PC-9 (cell line): ENCODE measurements at regions not wholly inside any gene's neighbourhood (a gene's known extent, or its start where the extent isn't known, plus 50 kb on each side); places are given as distances from the start of the nearest gene placed in this dataset.
A peak's percentile ranks its signal among the peaks of the same experiment; 100 is the strongest.

Experiments used
- BruUV-seq: library from RNA; stranded (reverse); fragments of 400-500 nt; replicated peaks from 2 replicates; lab custom pipeline; 2021; lab: Mats Ljungman, UMichigan
- CTCF ChIA-PET: fragments of 300-600 bp; sonication (Branson Sonifier 250); formaldehyde crosslinking; loops from one replicate; lab custom pipeline; 2022; ENCODE audit warnings: antibody characterized with exemption; lab: Charles Lee
- POLR2A ChIA-PET: fragments of 300-600 bp; sonication (Branson Sonifier 250); formaldehyde crosslinking; loops from one replicate; lab custom pipeline; 2022; ENCODE audit warnings: antibody characterized with exemption; ENCODE audit not compliant: unreplicated experiment; lab: Charles Lee
- DNase-seq, 2 experiments: peaks; one replicate each; pipeline versions ENCODE4 v3.0.0 to v3.0.0-alpha.2; 2015 to 2022; ENCODE audit warnings: mixed read lengths in 1 of 2
- H2AFZ ChIP-seq: fragments of 200-600 bp; sonication (generic); 2 replicates; pipeline ENCODE4 v1.8.1; 2017; ENCODE audit warnings: antibody characterized with exemption
- H3F3A ChIP-seq: fragments of 200-600 bp; sonication (generic); 2 replicates; pipeline ENCODE4 v1.8.1; 2017; ENCODE audit warnings: antibody characterized with exemption, mild to moderate bottlenecking, low read depth; ENCODE audit not compliant: insufficient read depth
- H3K27ac ChIP-seq: fragments of 200-600 bp; sonication (generic); 2 replicates; pipeline ENCODE4 v1.6.1; 2016; ENCODE audit warnings: mixed run types
- H3K27me3 ChIP-seq: fragments of 200-600 bp; sonication (generic); 2 replicates; pipeline ENCODE4 v1.6.1; 2016; ENCODE audit warnings: low read depth, mixed run types; ENCODE audit not compliant: insufficient read depth
- H3K36me3 ChIP-seq: fragments of 200-600 bp; sonication (generic); 2 replicates; pipeline ENCODE4 v1.6.1; 2016; ENCODE audit warnings: low read depth, mixed run types
- H3K4me1 ChIP-seq: fragments of 200-600 bp; sonication (generic); replicated peaks from 2 replicates; pipeline ENCODE4 v1.6.1; 2016; ENCODE audit warnings: mixed run types; ENCODE audit not compliant: insufficient read depth
- H3K4me2 ChIP-seq: fragments of 200-600 bp; sonication (generic); 2 replicates; pipeline ENCODE4 v1.6.1; 2017; ENCODE audit warnings: mixed run types
- H3K4me3 ChIP-seq: fragments of 200-600 bp; sonication (generic); 2 replicates; pipeline ENCODE4 v1.6.1; 2016; ENCODE audit warnings: mixed run types
- H3K79me2 ChIP-seq: fragments of 200-600 bp; sonication (generic); 2 replicates; pipeline ENCODE4 v1.6.1; 2017; ENCODE audit warnings: low read depth, mixed run types
- H3K9me2 ChIP-seq: fragments of 200-600 bp; sonication (generic); 2 replicates; pipeline ENCODE4 v1.8.1; 2017; ENCODE audit warnings: mild to moderate bottlenecking; ENCODE audit not compliant: insufficient read depth
- H3K9me3 ChIP-seq: fragments of 200-600 bp; sonication (generic); 2 replicates; pipeline ENCODE4 v1.8.1; 2016; ENCODE audit warnings: low read depth; ENCODE audit not compliant: insufficient read depth
- H4K20me1 ChIP-seq: fragments of 200-600 bp; sonication (generic); 2 replicates; pipeline ENCODE4 v1.8.1; 2017; ENCODE audit not compliant: insufficient read depth
- EZH2 ChIP-seq: fragments of 200-600 bp; sonication (generic); IDR thresholded peaks from 2 replicates; pipeline ENCODE4 v1.8.0; 2017; ENCODE audit warnings: antibody characterized with exemption, low read depth
- intact Hi-C: fragments of 100-400 bp; cut with micrococcal nuclease; formaldehyde crosslinking; loops from one replicate; pipeline ENCODE4 v1.10.0; 2022; ENCODE audit not compliant: unreplicated experiment
- TF ChIP-seq, protein P1 (sequence below): fragments of 200-600 bp; sonication (generic); conservative IDR thresholded peaks from 2 replicates; pipeline ENCODE4 v1.6.1; 2017; ENCODE audit warnings: mixed run types, antibody characterized with exemption, mild to moderate bottlenecking, moderate library complexity

DNA sequence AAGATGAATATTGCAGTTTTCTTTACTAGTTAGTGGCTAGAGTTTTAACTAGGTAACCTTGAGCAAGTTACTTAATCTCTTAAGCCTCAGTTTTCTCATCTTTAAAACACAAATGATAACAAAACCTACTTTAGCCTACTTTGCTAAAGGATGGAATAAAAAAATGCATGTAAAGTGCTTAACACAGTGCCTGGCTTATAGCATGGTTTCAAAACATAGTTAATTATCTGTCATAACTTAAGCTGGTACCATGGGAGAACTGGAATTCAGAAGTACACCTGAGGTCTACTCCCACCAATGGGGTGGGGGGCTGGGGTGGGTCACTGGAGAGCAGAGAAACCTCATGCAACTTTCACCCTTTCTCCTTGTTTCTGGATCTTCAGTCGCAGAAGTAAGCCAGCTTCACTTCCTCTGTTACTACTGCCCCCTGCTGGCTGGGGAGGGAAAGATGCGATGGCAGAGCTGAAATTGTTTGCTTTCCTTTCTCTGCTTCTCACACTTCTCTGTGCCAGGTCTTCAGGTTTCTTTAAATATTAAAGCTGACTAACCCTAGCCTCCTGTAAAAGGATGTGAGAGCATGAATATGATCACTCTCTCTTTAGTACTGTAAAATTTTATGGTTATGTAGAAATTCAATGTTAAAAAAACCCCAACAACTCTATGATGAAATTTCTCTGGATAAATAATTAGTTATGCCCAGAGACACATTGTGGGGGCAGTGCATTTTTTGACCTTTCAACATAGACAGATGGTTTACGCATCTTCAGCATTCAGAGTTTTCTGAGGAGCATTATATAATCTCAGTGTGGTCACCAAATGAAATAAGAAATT, 324.2 kb downstream of the HLX start:
- Histone ChIP-seq H3K9me2 (no peaks in the 10 kb centered on the region), H3K4me2 (no peak overlapping the region), H3K27me3 (no peaks in the 10 kb centered on the region), H3K36me3 (no peaks in the 10 kb centered on the region), H2AFZ (no peak overlapping the region), H4K20me1 (no peaks in the 10 kb centered on the region), H3K4me3 (no peak overlapping the region), H3K9me3 (no peaks in the 10 kb centered on the region; the same call in 1 of the 2 replicates), H3K27ac (no peak overlapping the region), H3K4me1 (no peaks in the 10 kb centered on the region), H3F3A (no peaks in the 10 kb centered on the region; the same call in 1 of the 2 replicates), H3K79me2 (no peaks in the 10 kb centered on the region)
- DNase-seq = peak; percentile 43 to 75
- intact Hi-C loops = loop anchor here (1.0 to 10.0 kb wide), 6 partner anchors 232 to 1251 kb away; partner anchors contain the start of gene HLX
- no TSS peak for BruUV-seq
- ChIA-PET CTCF (interaction anchor here (0.5 to 1.4 kb wide), 6 partner anchors 14 to 393 kb away, joined by 3 to 10 read pairs (median 4); no protein-coding TSS in a partner anchor), POLR2A (no interaction called here)
- no peak for TF ChIP-seq EZH2
- TF ChIP-seq, protein P1, sequence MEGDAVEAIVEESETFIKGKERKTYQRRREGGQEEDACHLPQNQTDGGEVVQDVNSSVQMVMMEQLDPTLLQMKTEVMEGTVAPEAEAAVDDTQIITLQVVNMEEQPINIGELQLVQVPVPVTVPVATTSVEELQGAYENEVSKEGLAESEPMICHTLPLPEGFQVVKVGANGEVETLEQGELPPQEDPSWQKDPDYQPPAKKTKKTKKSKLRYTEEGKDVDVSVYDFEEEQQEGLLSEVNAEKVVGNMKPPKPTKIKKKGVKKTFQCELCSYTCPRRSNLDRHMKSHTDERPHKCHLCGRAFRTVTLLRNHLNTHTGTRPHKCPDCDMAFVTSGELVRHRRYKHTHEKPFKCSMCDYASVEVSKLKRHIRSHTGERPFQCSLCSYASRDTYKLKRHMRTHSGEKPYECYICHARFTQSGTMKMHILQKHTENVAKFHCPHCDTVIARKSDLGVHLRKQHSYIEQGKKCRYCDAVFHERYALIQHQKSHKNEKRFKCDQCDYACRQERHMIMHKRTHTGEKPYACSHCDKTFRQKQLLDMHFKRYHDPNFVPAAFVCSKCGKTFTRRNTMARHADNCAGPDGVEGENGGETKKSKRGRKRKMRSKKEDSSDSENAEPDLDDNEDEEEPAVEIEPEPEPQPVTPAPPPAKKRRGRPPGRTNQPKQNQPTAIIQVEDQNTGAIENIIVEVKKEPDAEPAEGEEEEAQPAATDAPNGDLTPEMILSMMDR = peak; percentile 90

- H3K4me3 ChIP-seq = no peak overlapping the region
- no peak overlapping the region for H3K27ac ChIP-seq
- no peaks in the 10 kb centered on the region for H3K79me2 ChIP-seq
- ChIA-PET POLR2A (no interaction called here), CTCF (interaction anchor here (0.6 to 1.4 kb wide), 4 partner anchors 21 to 394 kb away, joined by 3 to 10 read pairs (median 6); no protein-coding TSS in a partner anchor)
- no peaks in the 10 kb centered on the region for H3K9me2 ChIP-seq
- no peaks in the 10 kb centered on the region for H3K27me3 ChIP-seq
- H2AFZ ChIP-seq = no peak overlapping the region
- no peak for DNase-seq
- no peak overlapping the region for H3K4me2 ChIP-seq
- H3K9me3 ChIP-seq = no peaks in the 10 kb centered on the region
- TF ChIP-seq, protein P1 = no peak
- no peak for TF ChIP-seq EZH2
- no peaks in the 10 kb centered on the region for H3K4me1 ChIP-seq
- H3K36me3 ChIP-seq = no peaks in the 10 kb centered on the region
- BruUV-seq = no TSS peak
- no peaks in the 10 kb centered on the region; the same call in 1 of the 2 replicates for H3F3A ChIP-seq
- H4K20me1 ChIP-seq = no peaks in the 10 kb centered on the region
- intact Hi-C loops = loop anchor here (10.0 kb wide), 1 partner anchor 299 kb away; no protein-coding TSS in a partner anchor
Measured at GRCh38 chr1:221204055-221204833, 325.0 kb downstream of the HLX start.

DNA sequence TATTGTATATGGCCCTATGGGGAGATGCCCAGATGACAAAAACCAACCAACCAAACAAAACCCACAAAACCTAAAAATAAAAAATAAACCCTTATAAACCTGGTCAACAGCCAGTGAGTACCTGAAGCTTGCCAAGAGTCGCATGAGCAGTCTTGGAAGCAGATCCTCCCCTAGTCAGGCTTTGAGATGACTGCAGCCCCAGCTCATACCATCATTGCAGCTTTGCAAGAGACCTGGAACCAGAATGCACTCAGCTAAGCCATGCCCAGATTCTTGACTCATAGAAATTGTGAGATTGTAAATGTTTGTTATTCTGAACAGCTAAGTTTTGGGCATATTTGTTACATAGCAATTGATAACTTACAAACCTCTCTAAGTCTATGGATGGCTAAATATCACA, 326.8 kb downstream of the HLX start:
- ChIA-PET CTCF (no interaction called here), POLR2A (no interaction called here)
- H3K36me3 ChIP-seq = no peaks in the 10 kb centered on the region
- H3K79me2 ChIP-seq = no peaks in the 10 kb centered on the region
- H3K9me2 ChIP-seq = no peaks in the 10 kb centered on the region
- H3K4me3 ChIP-seq = no peak overlapping the region
- H3K4me2 ChIP-seq = no peak overlapping the region
- no peaks in the 10 kb centered on the region for H3F3A ChIP-seq
- TF ChIP-seq EZH2 = no peak
- TF ChIP-seq, protein P1 = no peak
- no peak overlapping the region for H3K27ac ChIP-seq
- H2AFZ ChIP-seq = no peak overlapping the region
- intact Hi-C loops = loop anchor here (10.0 kb wide), 1 partner anchor 301 kb away; no protein-coding TSS in a partner anchor
- no peaks in the 10 kb centered on the region for H3K4me1 ChIP-seq
- no peaks in the 10 kb centered on the region for H3K27me3 ChIP-seq
- no peaks in the 10 kb centered on the region for H4K20me1 ChIP-seq
- DNase-seq = no peak
- H3K9me3 ChIP-seq = no peaks in the 10 kb centered on the region
- BruUV-seq = no TSS peak
